H1 (cell line): ENCODE measurements at regions not wholly inside any gene's neighbourhood (a gene's known extent, or its start where the extent isn't known, plus 50 kb on each side); places are given as distances from the start of the nearest gene placed in this dataset.

Experiments
- CTCF ChIA-PET: fragments of 300-600 bp; sonication (Branson Sonifier 250); formaldehyde crosslinking; loops from one replicate; lab custom pipeline; 2021; ENCODE audit not compliant: partially characterized antibody; lab: Charles Lee
- POLR2A ChIA-PET: fragments of 300-600 bp; sonication (Branson Sonifier 250); formaldehyde crosslinking; loops from one replicate; lab custom pipeline; 2021; ENCODE audit warnings: inconsistent platforms; ENCODE audit not compliant: partially characterized antibody; lab: Charles Lee
- DNase-seq, 2 experiments: peaks; one replicate each; pipeline versions ENCODE4 v3.0.0 to v3.0.0-alpha.2; 2010 to 2022; ENCODE audit warnings: low spot score in 2 of 2, low read depth in 1 of 2, mixed read lengths in 1 of 2
- FAIRE-seq: peaks from 2 replicates; lab custom pipeline; 2011; peaks lifted over from hg19 to GRCh38; lab: Jason Lieb, UNC
- H2AFZ ChIP-seq: 2 replicates; pipeline ENCODE4 v1.8.1; 2012; ENCODE audit warnings: low read length, inconsistent platforms
- H2AK5ac ChIP-seq: 2 replicates; pipeline ENCODE4 v1.6.1; 2013; ENCODE audit warnings: low read depth, low read length
- H2BK120ac ChIP-seq: replicated peaks from 2 replicates; pipeline ENCODE3; 2013; ENCODE audit warnings: low read depth, low read length, inconsistent platforms
- H2BK12ac ChIP-seq: 2 replicates; pipeline ENCODE4 v1.6.1; 2013; ENCODE audit warnings: low read depth, low read length
- H2BK15ac ChIP-seq: 2 replicates; pipeline ENCODE4 v1.6.1; 2013; ENCODE audit warnings: low read length
- H2BK20ac ChIP-seq: 2 replicates; pipeline ENCODE4 v1.6.1; 2013; ENCODE audit warnings: low read length
- H2BK5ac ChIP-seq: 2 replicates; pipeline ENCODE4 v1.6.1; 2013; ENCODE audit warnings: low read depth, low read length
- H3K14ac ChIP-seq: 2 replicates; pipeline ENCODE4 v1.6.1; 2013; ENCODE audit warnings: inconsistent platforms; ENCODE audit not compliant: insufficient read length
- H3K18ac ChIP-seq: 2 replicates; pipeline ENCODE4 v1.6.1; 2013; ENCODE audit warnings: low read length; ENCODE audit errors: extremely low read depth
- H3K23ac ChIP-seq: 2 replicates; pipeline ENCODE4 v1.6.1; 2013; ENCODE audit warnings: inconsistent platforms; ENCODE audit not compliant: insufficient read length
- H3K23me2 ChIP-seq: 2 replicates; pipeline ENCODE4 v1.6.1; 2013; ENCODE audit warnings: low read depth, low read length
- H3K27ac ChIP-seq: 2 replicates; pipeline ENCODE4 v1.6.1; 2011; ENCODE audit warnings: low read depth, low read length, inconsistent platforms
- H3K27me3 ChIP-seq, 4 experiments: replicated peaks in 1 of 4; 1 replicate in 1 of 4; 2 replicates in 3 of 4; pipeline versions ENCODE4 v1.6.1 to v1.8.1; 2011 to 2013; ENCODE audit warnings: low read length in 3 of 4, mild to moderate bottlenecking in 3 of 4, inconsistent platforms in 2 of 4, mixed read lengths in 2 of 4, moderate library complexity in 1 of 4; ENCODE audit not compliant: control insufficient read depth in 3 of 4, insufficient read depth in 3 of 4; ENCODE audit errors: extremely low read depth in 1 of 4
- H3K36me3 ChIP-seq, 4 experiments: 2 replicates each; pipeline versions ENCODE4 v1.6.1 to v1.8.1; 2011 to 2013; ENCODE audit warnings: mild to moderate bottlenecking in 4 of 4, low read length in 3 of 4, moderate library complexity in 2 of 4, control low read depth in 1 of 4, inconsistent platforms in 1 of 4; ENCODE audit not compliant: insufficient read depth in 4 of 4, control insufficient read depth in 2 of 4
- H3K4ac ChIP-seq: replicated peaks from 2 replicates; pipeline ENCODE3; 2013; ENCODE audit warnings: low read length, low read depth, mixed read lengths, inconsistent platforms; ENCODE audit not compliant: insufficient read length
- H3K4me1 ChIP-seq, 4 experiments: replicated peaks in 1 of 4; 1 replicate in 1 of 4; 2 replicates in 3 of 4; pipeline versions ENCODE4 v1.6.1 to v1.8.1; 2011 to 2013; ENCODE audit warnings: low read length in 3 of 4, inconsistent platforms in 2 of 4, mixed read lengths in 1 of 4; ENCODE audit not compliant: insufficient read depth in 4 of 4, control insufficient read depth in 3 of 4
- H3K4me2 ChIP-seq, 2 experiments: 2 replicates each; pipeline versions ENCODE4 v1.6.1 to v1.8.1; 2011 to 2013; ENCODE audit warnings: low read depth in 2 of 2, low read length in 2 of 2, control low read depth in 1 of 2, inconsistent platforms in 1 of 2, mild to moderate bottlenecking in 1 of 2; ENCODE audit not compliant: insufficient read depth in 1 of 2
- H3K4me3 ChIP-seq, 4 experiments: fragments of 200-600, 300-600 bp in 1 of 4; sonication (generic), shearing (Covaris generic), sonication (Bioruptor Twin) in 1 of 4; 2 replicates each; pipeline versions ENCODE4 v1.5.1 to v1.8.1; 2011 to 2016; ENCODE audit warnings: low read length in 4 of 4, low read depth in 3 of 4, control low read depth in 2 of 4, inconsistent platforms in 2 of 4, mild to moderate bottlenecking in 2 of 4, mixed read lengths in 1 of 4, moderate library complexity in 1 of 4; ENCODE audit not compliant: insufficient read depth in 2 of 4; ENCODE audit errors: extremely low read depth in 1 of 4
- H3K56ac ChIP-seq: replicated peaks from 2 replicates; pipeline ENCODE3; 2013; ENCODE audit warnings: low read depth, mild to moderate bottlenecking, mixed read lengths, low read length, inconsistent platforms; ENCODE audit not compliant: insufficient read length
- H3K79me1 ChIP-seq: 2 replicates; pipeline ENCODE4 v1.6.1; 2013; ENCODE audit warnings: low read depth, low read length, control low read depth
- H3K79me2 ChIP-seq, 2 experiments: 2 replicates each; pipeline versions ENCODE4 v1.6.1 to v1.8.1; 2012 to 2013; ENCODE audit warnings: low read length in 2 of 2, mild to moderate bottlenecking in 2 of 2, inconsistent platforms in 1 of 2; ENCODE audit not compliant: insufficient read depth in 2 of 2, control insufficient read depth in 1 of 2
- H3K9ac ChIP-seq, 4 experiments: replicated peaks in 1 of 4; 1 replicate in 1 of 4; 2 replicates in 3 of 4; pipeline versions ENCODE4 v1.6.1 to v1.8.1; 2011 to 2013; ENCODE audit warnings: low read depth in 3 of 4, low read length in 3 of 4, control low read depth in 2 of 4, mild to moderate bottlenecking in 2 of 4, moderate library complexity in 2 of 4, inconsistent platforms in 1 of 4; ENCODE audit errors: extremely low read depth in 1 of 4
- H3K9me3 ChIP-seq, 2 experiments: 2 replicates each; pipeline versions ENCODE4 v1.6.1 to v1.8.1; 2012 to 2013; ENCODE audit warnings: mild to moderate bottlenecking in 2 of 2, moderate library complexity in 2 of 2, control low read depth in 1 of 2, inconsistent platforms in 1 of 2, low read depth in 1 of 2, low read length in 1 of 2, mixed read lengths in 1 of 2; ENCODE audit not compliant: insufficient read depth in 2 of 2
- H4K20me1 ChIP-seq, 2 experiments: replicated peaks in 1 of 2; 2 replicates each; pipeline versions ENCODE3 to v1.8.1; 2011 to 2013; ENCODE audit warnings: inconsistent platforms in 2 of 2, low read length in 2 of 2, mild to moderate bottlenecking in 1 of 2; ENCODE audit not compliant: insufficient read depth in 2 of 2, control insufficient read depth in 1 of 2
- H4K5ac ChIP-seq: 2 replicates; pipeline ENCODE4 v1.6.1; 2013; ENCODE audit warnings: low read length, low read depth, mixed read lengths, inconsistent platforms; ENCODE audit not compliant: insufficient read length
- H4K8ac ChIP-seq: 2 replicates; pipeline ENCODE4 v1.8.0; 2013; ENCODE audit warnings: mild to moderate bottlenecking, moderate library complexity, low read length, inconsistent platforms; ENCODE audit not compliant: insufficient read depth; ENCODE audit errors: extremely low read depth
- H4K91ac ChIP-seq: replicated peaks from 2 replicates; pipeline ENCODE3; 2013; ENCODE audit warnings: low read length, mixed read lengths, inconsistent platforms; ENCODE audit not compliant: insufficient read length
- ATF2 ChIP-seq: IDR thresholded peaks from 2 replicates; pipeline ENCODE4 v1.6.1; 2012; ENCODE audit warnings: low read length, inconsistent platforms
- CBX8 ChIP-seq: fragments of 300-800, 300-1000 bp; sonication (generic); IDR thresholded peaks from 2 replicates; pipeline ENCODE4 v1.7.1; 2016; ENCODE audit warnings: low read depth, low read length, borderline replicate concordance
- CHD1 ChIP-seq: IDR thresholded peaks from 2 replicates; pipeline ENCODE4 v1.6.1; 2012; ENCODE audit warnings: low read depth, low read length, improper control_type of control experiment
- CHD2 ChIP-seq: IDR thresholded peaks from 2 replicates; pipeline ENCODE4 v1.6.1; 2012; ENCODE audit warnings: low read length, improper control_type of control experiment
- CTBP2 ChIP-seq: IDR thresholded peaks from 2 replicates; pipeline ENCODE4 v1.7.0; 2011; ENCODE audit warnings: borderline replicate concordance, mild to moderate bottlenecking, moderate library complexity, mixed read lengths, low read length; ENCODE audit not compliant: insufficient read depth, insufficient read length
- KDM4A ChIP-seq: IDR thresholded peaks from one replicate; pipeline ENCODE4 v1.7.1; 2012; ENCODE audit warnings: low read depth, mild to moderate bottlenecking, moderate library complexity, low read length, inconsistent platforms; ENCODE audit not compliant: severe bottlenecking
- MAX ChIP-seq: IDR thresholded peaks from 2 replicates; pipeline ENCODE4 v1.6.1; 2012; ENCODE audit warnings: inconsistent platforms
- TAF1 ChIP-seq: IDR thresholded peaks from 2 replicates; pipeline ENCODE4 v1.6.1; 2011; ENCODE audit warnings: mild to moderate bottlenecking, low read depth, low read length
- WGBS, 2 experiments: shearing (Covaris generic) in 1 of 2; methylation state at CpG; one replicate each; pipeline versions ENCODE4 v1.1.6 to v1.1.7; 2013 to 2015; ENCODE audit warnings: low lambda C conversion rate in 2 of 2, mixed read lengths in 2 of 2, inconsistent platforms in 1 of 2, low coverage in 1 of 2, missing lambda C conversion rate in 1 of 2; ENCODE audit not compliant: insufficient replicate concordance in 2 of 2, insufficient coverage in 1 of 2, insufficient read length in 1 of 2; ENCODE audit errors: extremely low coverage in 1 of 2, missing lambda C conversion rate in 1 of 2; 5-methylcytosine and 5-hydroxymethylcytosine counted together

GRCh38 chr12:43158126-43158525 is 393.9 kb downstream of the ADAMTS20 start:
- Histone ChIP-seq H2BK15ac (no peak overlapping the region), H2AK5ac (no peak overlapping the region), H3K79me1 (no peaks in the 10 kb centered on the region), H4K8ac (no peak overlapping the region), H3K36me3 (no peaks in the 10 kb centered on the region), H3K27ac (no peak overlapping the region), H2BK5ac (no peak overlapping the region), H3K79me2 (no peaks in the 10 kb centered on the region), H3K9ac (no peak overlapping the region), H3K27me3 (no peaks in the 10 kb centered on the region), H2BK120ac (no peak overlapping the region), H3K23me2 (no peaks in the 10 kb centered on the region), H2BK20ac (no peak overlapping the region), H3K56ac (no peak overlapping the region), H3K9me3 (no peaks in the 10 kb centered on the region), H2BK12ac (no peak overlapping the region), H3K4me1 (peaks cover 0 to 2% (median 0%) of the 10 kb centered on the region in 4 experiments; a peak in 1 of 7 replicates), H3K4me2 (no peak overlapping the region), H3K4me3 (no peak overlapping the region), H4K5ac (no peak overlapping the region), H3K4ac (no peak overlapping the region), H4K20me1 (no peaks in the 10 kb centered on the region), H3K14ac (no peak overlapping the region), H4K91ac (no peak overlapping the region), H3K18ac (no peak overlapping the region), H3K23ac (no peak overlapping the region), H2AFZ (no peak overlapping the region)
- WGBS, 2 experiments = 100% methylated on average over 1 of the region's 1 CpG; no CpG with 5 or more reads in 1 of the 2 experiments
- DNase-seq (no peak), FAIRE-seq (no peak)
- POLR2A ChIA-PET = no interaction called here
- TF ChIP-seq MAX = no peak
- TF ChIP-seq CTBP2 = no peak
- TF ChIP-seq CHD2 = no peak
- TF ChIP-seq ATF2 = no peak
- TF ChIP-seq CBX8 = no peak
- TF ChIP-seq KDM4A = no peak
- no peak for TF ChIP-seq TAF1
- no peak for TF ChIP-seq CHD1
- CTCF ChIA-PET = no interaction called here
